Prostate gland (tissue), 2 donors: ENCODE measurements at regions not wholly inside any gene's neighbourhood (a gene's known extent, or its start where the extent isn't known, plus 50 kb on each side); places are given as distances from the start of the nearest gene placed in this dataset.

Source experiments
- CTCF ChIP-seq, 4 experiments: fragments of 200-600 bp in 2 of 4; fragments of 450-650 bp in 2 of 4; sonication (generic) in 2 of 4; IDR thresholded peaks; 1 replicate in 3 of 4; 2 replicates in 1 of 4; pipeline ENCODE4 v1.5.1; 2016 to 2019; ENCODE audit warnings: antibody characterized with exemption in 4 of 4, mild to moderate bottlenecking in 2 of 4, moderate library complexity in 2 of 4
- POLR2AphosphoS5 ChIP-seq: sonication (generic); formaldehyde crosslinking; IDR thresholded peaks from one replicate; pipeline ENCODE4 v1.6.1; 2017; ENCODE audit warnings: antibody characterized with exemption

GRCh38 chr10:36416513-36416912 lies 708.9 kb upstream of the ANKRD30A start:
- no peak for TF ChIP-seq CTCF (IDR thresholded peaks at IDR 0.05)
- TF ChIP-seq POLR2AphosphoS5: no peak
